GM21737 (cell line): ENCODE measurements at regions not wholly inside any gene's neighbourhood (a gene's known extent, or its start where the extent isn't known, plus 50 kb on each side); places are given as distances from the start of the nearest gene placed in this dataset.

Experiments used
- ATAC-seq: cut with Tn5 transposase; IDR thresholded peaks from one replicate; pipeline ENCODE4 v1.9.1; 2021; ENCODE audit warnings: mild to moderate bottlenecking, moderate library complexity; ENCODE audit not compliant: unreplicated experiment

DNA sequence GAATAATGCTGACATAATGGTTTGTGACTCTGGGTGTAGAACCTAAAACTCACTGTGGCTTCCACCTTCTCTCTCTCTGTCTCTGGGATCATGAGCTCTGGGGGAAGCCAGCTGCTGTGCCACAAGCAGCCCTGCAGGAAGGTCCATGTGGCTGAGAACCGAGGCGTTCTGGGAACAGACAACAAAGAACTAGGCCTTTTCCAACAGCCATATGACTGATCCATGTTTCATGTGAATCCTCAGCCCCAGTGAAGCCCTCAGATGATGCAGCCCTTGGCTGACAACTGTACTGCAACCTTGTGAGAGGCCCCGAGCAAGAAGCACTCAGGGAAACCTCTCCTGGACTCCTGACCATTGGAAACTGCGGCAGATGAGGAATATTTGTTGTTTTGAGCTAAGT, 56.6 kb downstream of the HLA-G start:
- ATAC-seq, result no peak

DNA sequence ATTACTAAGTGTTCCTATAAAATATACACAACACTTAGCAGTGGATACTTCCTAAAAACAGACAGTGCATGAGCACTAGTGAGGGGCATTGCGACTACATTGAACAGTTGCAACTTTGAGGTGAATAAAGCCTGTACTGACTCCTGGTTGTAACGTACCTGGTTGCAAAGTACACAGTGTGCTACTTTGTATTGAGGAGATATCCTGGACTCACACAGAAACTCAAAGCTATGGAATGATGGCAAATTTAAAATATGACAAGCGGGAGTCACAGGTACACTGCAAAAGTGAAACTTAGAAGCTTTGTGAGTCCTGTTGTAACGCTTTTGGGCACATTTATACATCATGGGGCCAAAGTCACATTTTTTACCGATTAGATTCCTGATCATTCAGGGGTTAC, 55.6 kb upstream of the HLA-A start:
- no peak for ATAC-seq

DNA sequence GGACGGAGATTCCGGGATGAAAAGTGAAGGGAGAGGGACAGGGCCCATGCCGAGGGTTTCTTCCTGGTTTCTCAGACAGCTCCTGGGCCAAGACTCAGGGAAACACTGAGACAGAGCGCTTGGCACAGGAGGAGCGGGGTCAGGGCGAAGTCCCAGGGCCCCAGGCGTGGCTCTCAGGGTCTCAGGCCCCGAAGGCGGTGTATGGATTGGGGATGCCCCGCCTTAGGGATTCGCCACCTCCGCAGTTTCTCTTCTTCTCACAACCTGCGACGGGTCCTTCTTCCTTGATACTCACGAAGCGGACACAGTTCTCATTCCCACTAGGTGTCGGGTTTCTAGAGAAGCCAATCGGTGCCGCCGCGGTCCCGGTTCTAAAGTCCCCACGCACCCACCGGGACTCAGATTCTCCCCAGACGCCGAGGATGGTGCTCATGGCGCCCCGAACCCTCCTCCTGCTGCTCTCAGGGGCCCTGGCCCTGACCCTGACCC, 55.0 kb upstream of the HLA-A start:
- ATAC-seq, result no peak

DNA sequence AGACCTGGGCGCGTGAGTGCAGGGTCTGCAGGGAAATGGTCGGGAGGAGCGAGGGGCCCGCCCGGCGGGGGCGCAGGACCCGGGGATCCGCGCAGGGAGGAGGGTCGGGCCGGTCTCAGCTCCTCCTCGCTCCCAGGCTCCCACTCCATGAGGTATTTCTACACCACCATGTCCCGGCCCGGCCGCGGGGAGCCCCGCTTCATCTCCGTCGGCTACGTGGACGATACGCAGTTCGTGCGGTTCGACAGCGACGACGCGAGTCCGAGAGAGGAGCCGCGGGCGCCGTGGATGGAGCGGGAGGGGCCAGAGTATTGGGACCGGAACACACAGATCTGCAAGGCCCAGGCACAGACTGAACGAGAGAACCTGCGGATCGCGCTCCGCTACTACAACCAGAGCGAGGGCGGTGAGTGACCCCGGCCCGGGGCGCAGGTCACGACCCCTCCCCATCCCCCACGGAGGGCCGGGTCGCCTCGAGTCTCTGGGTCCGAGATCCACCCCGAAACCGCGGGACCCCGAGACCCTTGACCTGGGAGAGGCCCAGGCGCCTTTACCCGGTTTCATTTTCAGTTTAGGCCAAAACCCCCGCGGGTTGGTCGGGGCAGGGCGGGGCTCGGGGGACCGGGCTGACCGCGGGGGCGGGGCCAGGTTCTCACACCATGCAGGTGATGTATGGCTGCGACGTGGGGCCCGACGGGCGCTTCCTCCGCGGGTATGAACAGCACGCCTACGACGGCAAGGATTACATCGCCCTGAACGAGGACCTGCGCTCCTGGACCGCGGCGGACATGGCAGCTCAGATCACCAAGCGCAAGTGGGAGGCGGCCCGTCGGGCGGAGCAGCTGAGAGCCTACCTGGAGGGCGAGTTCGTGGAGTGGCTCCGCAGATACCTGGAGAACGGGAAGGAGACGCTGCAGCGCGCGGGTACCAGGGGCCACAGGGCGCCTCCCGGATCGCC, 54.2 kb upstream of the HLA-A start:
- peak; percentile 67 for ATAC-seq
